Ammon's horn (tissue), 1 donor: ENCODE measurements at regions not wholly inside any gene's neighbourhood (a gene's known extent, or its start where the extent isn't known, plus 50 kb on each side); places are given as distances from the start of the nearest gene placed in this dataset.

Experiments
- DNase-seq: peaks from one replicate; pipeline ENCODE4 v3.0.0-alpha.2; 2016; ENCODE audit warnings: low spot score

DNA sequence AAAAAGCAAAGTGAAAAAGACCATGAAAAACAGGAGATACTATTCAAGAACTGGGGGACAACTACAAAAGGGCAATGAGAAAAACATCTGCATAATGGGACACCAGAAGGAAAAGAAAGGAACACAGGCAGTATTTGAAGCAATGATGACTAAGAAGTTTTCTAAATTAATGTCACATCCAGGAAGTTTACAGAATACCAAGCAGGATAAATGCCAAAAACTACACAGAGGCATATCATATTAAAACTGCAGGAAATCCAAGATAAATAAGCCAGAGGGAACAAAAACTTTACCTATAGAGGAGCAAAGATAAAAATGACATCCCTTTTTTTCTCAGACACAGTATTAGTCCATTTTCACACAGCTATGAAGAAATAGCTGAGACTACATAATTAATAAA is 193.0 kb downstream of the ERMARD start:
- DNase-seq = no peak

- no peak for DNase-seq
Observed at GRCh38 chr6:169944061-169944337, 192.6 kb downstream of the ERMARD start.

- DNase-seq = no peak
Observed at GRCh38 chr6:169943241-169944060, 192.0 kb downstream of the ERMARD start.

GRCh38 chr6:169942173-169942572 is 190.8 kb downstream of the ERMARD start:
- DNase-seq = no peak

- no peak for DNase-seq
Observed at GRCh38 chr6:169940481-169941271, 189.3 kb downstream of the ERMARD start.

GRCh38 chr6:169939554-169940164 is 188.2 kb downstream of the ERMARD start:
- DNase-seq = no peak

GRCh38 chr6:169938731-169939130 is 187.3 kb downstream of the ERMARD start:
- no peak for DNase-seq

DNA sequence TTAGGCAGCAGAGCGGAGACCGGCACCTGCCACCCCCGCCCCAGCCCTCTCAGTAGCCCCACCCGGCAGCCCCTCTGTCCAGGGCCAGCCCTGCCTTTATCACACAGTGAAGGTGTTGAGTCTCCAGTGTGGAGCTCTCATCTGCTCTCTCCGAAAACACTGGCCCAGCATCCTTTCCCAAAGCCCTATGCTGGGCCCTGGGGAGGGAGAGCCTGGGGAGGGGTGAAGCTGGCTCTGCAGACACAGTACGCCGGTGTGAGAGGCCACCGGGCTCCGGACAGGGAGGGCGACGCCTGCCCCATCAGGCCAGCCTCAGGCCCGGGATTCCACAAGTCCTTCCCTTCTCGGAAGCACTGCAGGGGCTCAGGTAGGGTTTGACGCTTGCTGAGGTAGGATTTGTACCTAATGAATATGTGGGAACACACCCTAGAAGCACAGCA is 186.9 kb downstream of the ERMARD start:
- no peak for DNase-seq

GRCh38 chr6:169937389-169938261 is 186.2 kb downstream of the ERMARD start:
- DNase-seq = no peak

GRCh38 chr6:169936355-169936975 is 185.0 kb downstream of the ERMARD start:
- DNase-seq = no peak

- no peak for DNase-seq
Observed at GRCh38 chr6:169935861-169936260, 184.4 kb downstream of the ERMARD start.

GRCh38 chr6:169935348-169935718 is 183.9 kb downstream of the ERMARD start:
- no peak for DNase-seq

GRCh38 chr6:169934699-169935347 is 183.4 kb downstream of the ERMARD start:
- DNase-seq = no peak

GRCh38 chr6:169933839-169934698 is 182.6 kb downstream of the ERMARD start:
- peak; percentile 18 for DNase-seq

DNA sequence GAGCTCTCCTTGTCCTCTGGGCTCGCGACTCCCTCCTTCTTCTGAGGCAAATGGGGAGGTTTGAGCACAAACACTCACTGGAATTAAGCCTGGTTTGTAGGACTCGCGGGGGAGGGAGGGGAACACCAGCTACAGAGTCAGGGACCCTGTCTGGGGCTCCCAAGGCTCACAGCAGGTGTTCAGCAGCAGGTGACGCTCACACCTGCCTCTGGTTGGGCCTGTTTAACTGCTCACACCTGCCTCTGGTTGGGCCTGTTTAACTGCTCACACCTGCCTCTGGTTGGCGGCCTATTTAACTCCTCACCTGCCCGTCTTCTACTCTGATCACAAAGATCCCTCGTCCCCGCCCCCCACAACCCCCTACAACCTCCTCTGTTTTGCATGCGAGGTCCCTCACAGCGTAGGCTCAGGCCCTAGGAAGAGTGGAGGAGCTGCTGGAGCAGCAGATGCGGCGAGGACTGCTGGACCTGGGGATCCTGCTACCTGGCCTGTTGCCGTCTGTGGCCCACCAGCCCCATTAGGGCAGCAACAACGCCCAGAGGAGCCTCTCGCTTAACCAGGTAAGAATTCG is 181.9 kb downstream of the ERMARD start:
- DNase-seq = no peak

- no peak for DNase-seq
Observed at GRCh38 chr6:169932491-169932890, 181.1 kb downstream of the ERMARD start.

DNA sequence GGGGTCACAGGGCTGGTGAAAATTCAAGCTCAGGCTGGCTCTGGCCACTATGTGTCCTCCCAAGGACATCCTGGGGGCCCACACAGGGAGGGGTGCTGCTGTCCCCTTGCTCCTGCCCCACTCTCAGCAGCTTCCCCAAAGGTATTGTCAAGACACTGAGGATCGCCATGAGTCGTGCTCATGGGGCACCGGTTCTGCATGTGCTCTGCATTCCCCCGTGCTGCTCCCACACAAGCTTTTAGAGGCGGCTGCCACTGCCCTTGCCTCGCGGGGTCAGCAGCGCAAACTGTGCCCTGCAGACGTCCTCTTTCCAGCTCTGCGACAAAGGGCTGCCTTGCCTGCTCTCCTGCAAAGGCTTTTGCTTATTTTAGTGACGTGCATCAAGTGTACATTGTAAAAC is 179.8 kb downstream of the ERMARD start:
- no peak for DNase-seq

GRCh38 chr6:169930799-169931198 is 179.4 kb downstream of the ERMARD start:
- no peak for DNase-seq

GRCh38 chr6:169927711-169928110 is 176.3 kb downstream of the ERMARD start:
- no peak for DNase-seq
